Stomach (tissue), 8 donors: ENCODE measurements at regions not wholly inside any gene's neighbourhood (a gene's known extent, or its start where the extent isn't known, plus 50 kb on each side); places are given as distances from the start of the nearest gene placed in this dataset.

ENCODE experiments used
- DNase-seq, 2 donors: peaks; one replicate each; pipeline versions ENCODE4 v3.0.0 to v3.0.0-alpha.2; 2013 to 2019
- H3K27ac ChIP-seq, 5 donors: fragments of 200-600 bp in 4 of 5; sonication (generic) in 4 of 5; one replicate each; pipeline ENCODE4 v1.5.1; 2013 to 2019; ENCODE audit warnings: mild to moderate bottlenecking in 1 of 5, moderate library complexity in 1 of 5
- H3K27me3 ChIP-seq, 3 donors: fragments of 200-600 bp; sonication (generic); one replicate each; pipeline ENCODE4 v1.5.1; 2017 to 2019; ENCODE audit warnings: mixed run types in 1 of 3
- H3K36me3 ChIP-seq, 4 donors: fragments of 200-600 bp; sonication (generic); 1 replicate in 3 of 4; 2 replicates in 1 of 4; pipeline ENCODE4 v1.5.1; 2016 to 2019
- H3K4me1 ChIP-seq, 4 donors: fragments of 200-600 bp; sonication (generic); one replicate each; pipeline ENCODE4 v1.5.1; 2016 to 2019
- H3K4me3 ChIP-seq, 4 donors: fragments of 200-600 bp; sonication (generic) in 3 of 4; one replicate each; pipeline ENCODE4 v1.5.1; 2016 to 2019; ENCODE audit warnings: mild to moderate bottlenecking in 1 of 4
- H3K9me3 ChIP-seq, 4 donors: fragments of 200-600 bp; sonication (generic); one replicate each; pipeline ENCODE4 v1.5.1; 2016 to 2019
- CTCF ChIP-seq, 7 experiments: fragments of 450-650 bp in 4 of 7; fragments of 200-600 bp in 3 of 7; sonication (generic) in 3 of 7; IDR thresholded peaks; one replicate each; pipeline ENCODE4 v1.5.1; 2016 to 2019; ENCODE audit warnings: antibody characterized with exemption in 7 of 7, control low read depth in 2 of 7, mild to moderate bottlenecking in 1 of 7
- EP300 ChIP-seq: sonication (generic); formaldehyde crosslinking; IDR thresholded peaks from one replicate; pipeline ENCODE4 v1.6.1; 2017; ENCODE audit warnings: antibody characterized with exemption
- POLR2A ChIP-seq, 4 donors: fragments of 450-650 bp; IDR thresholded peaks; one replicate each; pipeline ENCODE4 v1.6.1; 2016; ENCODE audit warnings: antibody characterized with exemption in 4 of 4, control low read depth in 2 of 4, mild to moderate bottlenecking in 1 of 4, moderate library complexity in 1 of 4
- POLR2AphosphoS5 ChIP-seq, 3 donors: sonication (generic); formaldehyde crosslinking; IDR thresholded peaks; one replicate each; pipeline ENCODE4 v1.6.1; 2016; ENCODE audit warnings: antibody characterized with exemption in 3 of 3
- WGBS, 5 donors: extraction: QIAGEN DNeasy Blood & Tissue Kit in 3 of 5; methylation state at CpG; one replicate each; pipeline versions ENCODE4 v1.1.5 to v1.1.7; 2013 to 2018; 5-methylcytosine and 5-hydroxymethylcytosine counted together
- intact Hi-C: fragments of 100-400 bp; cut with DNase I; formaldehyde crosslinking; loops from one replicate; pipeline ENCODE4 v1.15.1; 2023; ENCODE audit warnings: low total_unique reads
- donor health status: healthy with polysubstance abuse.
- donor health status: Bipolar disorder and iron deficiency.
- donor health status: healthy.

- TF ChIP-seq POLR2AphosphoS5 (IDR thresholded peaks at IDR 0.05) (no peak), EP300 (no peak), POLR2A (IDR thresholded peaks at IDR 0.05) (no peak), CTCF (IDR thresholded peaks at IDR 0.05) (no peak)
- Histone ChIP-seq H3K9me3 (no peaks in the 10 kb centered on the region), H3K4me3 (no peak overlapping the region), H3K36me3 (no peaks in the 10 kb centered on the region), H3K4me1 (peaks cover 0 to 15% (median 3%) of the 10 kb centered on the region in 4 donors), H3K27ac (no peak overlapping the region), H3K27me3 (no peaks in the 10 kb centered on the region)
- 63 to 82% (median 69%) methylated on average over 2 of the region's 2 CpGs for WGBS, 5 donors
- intact Hi-C loops: no loop called here
- DNase-seq: no peak
Observed at GRCh38 chr1:81242103-81242502, 558.6 kb upstream of the ADGRL2 start.

- intact Hi-C loops: no loop called here
- peaks cover 0 to 15% (median 3%) of the 10 kb centered on the region in 4 donors for H3K4me1 ChIP-seq
- H3K4me3 ChIP-seq: peak overlapping the region; percentile 13 to 34 (median 26)
- no peaks in the 10 kb centered on the region for H3K9me3 ChIP-seq
- H3K36me3 ChIP-seq: no peaks in the 10 kb centered on the region
- TF ChIP-seq CTCF (IDR thresholded peaks at IDR 0.05): no peak
- TF ChIP-seq POLR2AphosphoS5 (IDR thresholded peaks at IDR 0.05): no peak
- TF ChIP-seq POLR2A (IDR thresholded peaks at IDR 0.05): no peak
- no peak for TF ChIP-seq EP300
- DNase-seq: no peak
- no peak overlapping the region for H3K27ac ChIP-seq
- H3K27me3 ChIP-seq: no peaks in the 10 kb centered on the region
- 19 to 61% (median 41%) methylated on average over 3 of the region's 3 CpGs for WGBS, 5 donors
Observed at GRCh38 chr1:81238129-81238528, 562.6 kb upstream of the ADGRL2 start.

GRCh38 chr1:81237473-81238089 lies 563.2 kb upstream of the ADGRL2 start:
- no peak for TF ChIP-seq POLR2A (IDR thresholded peaks at IDR 0.05)
- no peak for TF ChIP-seq POLR2AphosphoS5 (IDR thresholded peaks at IDR 0.05)
- TF ChIP-seq EP300: no peak
- no peak for TF ChIP-seq CTCF (IDR thresholded peaks at IDR 0.05)
- DNase-seq: no peak
- Histone ChIP-seq H3K27me3 (no peaks in the 10 kb centered on the region), H3K4me1 (peaks cover 0 to 20% (median 5%) of the 10 kb centered on the region in 4 donors), H3K4me3 (peak overlapping the region; percentile 13 to 34 (median 26)), H3K36me3 (no peaks in the 10 kb centered on the region), H3K9me3 (no peaks in the 10 kb centered on the region), H3K27ac (no peak overlapping the region)
- WGBS, 5 donors: 17 to 32% (median 29%) methylated on average over 8 of the region's 8 CpGs
- intact Hi-C loops: no loop called here

GRCh38 chr1:81234237-81234636 lies 566.5 kb upstream of the ADGRL2 start:
- no peak overlapping the region for H3K27ac ChIP-seq
- 68 to 81% (median 73%) methylated on average over 3 of the region's 3 CpGs for WGBS, 5 donors
- peaks cover 0 to 27% (median 8%) of the 10 kb centered on the region in 4 donors for H3K4me1 ChIP-seq
- no peak for DNase-seq
- no peaks in the 10 kb centered on the region for H3K36me3 ChIP-seq
- H3K27me3 ChIP-seq: no peaks in the 10 kb centered on the region
- no peak for TF ChIP-seq EP300
- no peak for TF ChIP-seq CTCF (IDR thresholded peaks at IDR 0.05)
- TF ChIP-seq POLR2A (IDR thresholded peaks at IDR 0.05): no peak
- no peak for TF ChIP-seq POLR2AphosphoS5 (IDR thresholded peaks at IDR 0.05)
- H3K9me3 ChIP-seq: no peaks in the 10 kb centered on the region
- H3K4me3 ChIP-seq: no peak overlapping the region
- intact Hi-C loops: no loop called here
